ENCODE measurements at regions not wholly inside any gene's neighbourhood (a gene's known extent, or its start where the extent isn't known, plus 50 kb on each side); places are given as distances from the start of the nearest gene placed in this dataset.

DNA sequence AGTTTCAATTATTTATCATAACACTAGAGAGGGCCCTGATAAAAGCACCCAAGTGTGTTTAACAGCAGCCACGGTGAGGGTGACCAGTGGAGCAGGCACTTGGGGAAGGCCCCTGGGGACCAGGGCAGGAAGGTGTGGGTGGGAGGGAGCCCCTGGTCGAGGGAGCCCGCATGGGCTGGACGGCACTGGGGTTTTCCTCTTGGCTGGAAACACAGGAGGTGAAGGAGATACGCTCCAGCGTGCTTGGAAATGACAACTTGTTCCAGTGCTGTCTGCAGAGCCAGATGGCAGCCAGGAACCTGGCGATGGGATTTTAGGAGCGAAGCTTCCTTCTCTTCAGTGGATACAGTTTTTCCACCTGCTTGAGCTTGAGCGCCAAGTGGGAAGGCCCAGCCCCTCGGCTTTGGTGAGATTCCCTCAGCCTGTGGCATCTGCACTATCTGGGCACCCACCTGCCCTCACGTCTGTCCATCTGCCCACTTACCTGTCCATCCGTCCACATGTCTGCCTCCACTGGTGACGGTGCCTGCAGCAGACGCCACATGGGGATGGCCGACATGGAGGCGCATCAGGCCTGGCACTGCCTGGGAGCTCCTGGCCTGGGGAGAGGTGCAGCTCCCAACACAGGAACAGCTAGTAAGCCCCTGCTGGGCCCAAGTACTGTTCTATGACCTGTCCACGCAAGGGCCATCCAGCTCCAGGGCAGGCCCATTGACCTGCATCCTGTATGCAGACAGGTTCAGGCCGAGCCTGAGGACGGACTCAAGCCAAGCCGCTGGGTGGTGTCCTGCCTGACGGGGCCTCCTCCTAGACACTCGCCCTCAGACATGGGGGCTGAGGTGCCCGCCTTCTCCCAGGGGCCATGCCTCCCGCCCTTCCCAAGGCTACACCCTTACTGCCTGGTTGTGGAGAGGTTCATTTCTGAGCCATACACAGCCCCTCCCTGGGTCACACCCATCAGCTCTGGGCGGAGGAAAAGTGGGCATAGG lies 192.2 kb upstream of the C14orf180 start:
- DNase-seq (ENCODE audit: low spot score) = peak; percentile 3

DNA sequence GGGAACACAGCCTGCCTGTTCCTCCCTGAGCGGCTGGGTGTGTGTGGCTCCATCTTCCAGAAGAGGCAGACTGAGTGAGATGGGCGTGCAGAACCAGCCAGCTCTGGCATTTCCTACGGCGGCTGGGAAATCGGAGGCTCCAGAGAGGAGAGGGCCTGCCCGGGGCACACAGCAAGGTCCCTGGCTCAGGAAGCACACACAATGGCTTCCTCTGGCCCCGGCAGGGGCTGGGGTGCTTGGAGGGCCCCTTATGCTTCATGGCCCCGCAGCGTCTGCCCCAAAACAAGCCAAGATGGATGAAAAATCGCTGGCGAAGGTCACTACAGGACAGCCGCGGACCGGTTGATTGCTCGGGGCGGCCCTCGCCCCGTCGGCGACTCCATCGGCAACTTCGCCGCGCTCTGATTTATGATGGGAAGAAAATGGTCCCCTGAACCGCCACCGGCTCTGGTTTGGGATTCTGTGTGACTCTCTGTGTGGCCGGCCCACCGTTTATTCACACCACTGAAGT lies 191.5 kb upstream of the C14orf180 start:
- DNase-seq (ENCODE audit: low spot score) = no peak

- DNase-seq (ENCODE audit: low spot score) = no peak
These were observed 190.8 kb upstream of the C14orf180 start for GRCh38 chr14:104388541-104389325.

DNA sequence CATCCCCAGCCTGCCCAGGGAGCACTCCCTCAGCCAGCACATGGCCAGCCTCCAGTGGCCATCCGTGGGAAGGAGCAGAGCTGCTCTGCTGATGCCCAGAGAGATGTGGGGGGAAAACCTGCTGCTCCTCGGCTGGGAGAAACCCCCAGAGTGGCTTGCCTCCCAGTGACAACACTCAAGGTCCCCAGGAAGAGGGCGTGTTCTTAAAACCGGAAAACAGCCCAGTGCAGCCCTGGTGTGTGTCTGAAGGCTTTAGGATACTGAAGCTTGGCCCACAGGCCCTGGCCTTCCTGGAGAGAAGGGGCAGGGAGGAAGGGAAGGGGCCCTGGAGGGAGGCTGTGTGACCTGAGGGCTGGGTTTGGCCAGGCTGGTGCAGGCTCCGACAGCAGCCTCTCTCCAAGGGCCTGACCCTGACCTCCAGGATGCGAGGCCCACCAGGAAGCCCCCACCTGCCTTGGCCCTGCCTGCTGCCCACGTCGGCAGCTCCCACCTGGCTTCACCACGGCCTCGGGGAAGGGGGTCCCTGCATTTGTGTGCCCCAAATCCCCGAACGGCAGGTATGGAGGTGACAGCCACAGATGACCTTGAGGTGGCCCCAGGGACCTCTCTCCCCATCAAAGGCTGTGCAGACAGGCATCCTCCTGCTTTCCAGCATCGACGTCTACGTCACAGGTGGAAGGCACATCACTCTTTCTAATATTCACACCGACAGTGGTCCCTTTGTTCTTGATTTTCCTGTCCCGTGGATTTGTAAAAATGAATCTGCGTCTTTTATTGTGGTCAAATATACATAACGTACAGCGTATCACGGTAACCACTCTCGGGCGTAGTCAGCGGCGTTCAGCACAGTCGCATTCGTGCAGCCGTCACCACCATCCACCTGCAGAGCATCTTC lies 190.0 kb upstream of the C14orf180 start:
- DNase-seq (ENCODE audit: low spot score) = no peak

- DNase-seq (ENCODE audit: low spot score) = no peak
These were observed 189.2 kb upstream of the C14orf180 start for GRCh38 chr14:104390221-104390931.

GRCh38 chr14:104390941-104391901 lies 188.3 kb upstream of the C14orf180 start:
- DNase-seq (ENCODE audit: low spot score) = no peak

- no peak for DNase-seq (ENCODE audit: low spot score)
These were observed 187.6 kb upstream of the C14orf180 start for GRCh38 chr14:104392001-104392395.

- DNase-seq (ENCODE audit: low spot score) = no peak
These were observed 187.0 kb upstream of the C14orf180 start for GRCh38 chr14:104392396-104393198.

- DNase-seq (ENCODE audit: low spot score) = no peak
These were observed 186.2 kb upstream of the C14orf180 start for GRCh38 chr14:104393199-104393897.

DNA sequence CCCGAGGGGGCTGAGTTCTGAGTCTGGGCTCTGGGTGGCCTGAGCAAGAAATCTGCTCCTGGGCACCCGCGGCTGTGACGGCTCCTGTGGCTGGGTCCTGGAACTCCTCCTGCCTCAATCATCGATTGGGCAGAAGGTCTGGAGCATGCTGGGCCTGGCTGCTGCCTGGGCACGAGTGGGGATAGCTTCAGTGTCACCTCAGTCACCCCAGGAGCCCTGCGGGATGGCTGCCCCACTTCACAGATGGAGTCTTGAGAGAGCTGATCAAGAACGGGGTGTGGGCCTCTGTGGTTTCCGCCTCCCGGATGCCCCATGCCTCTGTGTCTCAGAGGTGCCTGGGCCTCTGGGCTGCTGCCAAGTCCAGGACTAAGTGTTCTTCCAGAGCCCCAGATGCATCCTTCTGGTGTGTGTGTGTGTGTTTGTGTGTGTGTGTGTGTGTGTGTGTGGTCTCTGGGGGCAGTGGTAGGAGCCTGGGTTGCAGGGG lies 185.6 kb upstream of the C14orf180 start:
- DNase-seq (ENCODE audit: low spot score) = no peak

GRCh38 chr14:104394409-104394851 lies 185.1 kb upstream of the C14orf180 start:
- no peak for DNase-seq (ENCODE audit: low spot score)

DNA sequence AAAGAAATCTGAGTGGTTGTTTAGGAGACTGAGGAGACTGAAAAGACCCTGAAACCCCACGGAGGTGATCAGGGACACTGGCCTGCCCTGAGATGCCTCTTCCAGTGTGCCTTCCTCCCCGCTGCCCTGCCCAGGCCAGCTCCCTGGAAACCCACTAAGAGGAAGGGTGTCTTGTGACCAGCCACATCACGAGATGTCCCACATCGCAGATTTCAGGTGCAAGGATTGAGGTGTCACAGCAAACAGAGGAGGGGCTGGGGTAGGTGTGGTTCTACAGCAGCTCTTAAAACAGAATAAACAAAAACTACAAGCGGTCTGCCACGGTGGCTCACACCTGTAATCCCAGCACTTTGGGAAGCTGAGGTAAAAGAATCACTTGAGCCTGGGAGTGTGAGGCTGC lies 184.3 kb upstream of the C14orf180 start:
- no peak for DNase-seq (ENCODE audit: low spot score)

DNA sequence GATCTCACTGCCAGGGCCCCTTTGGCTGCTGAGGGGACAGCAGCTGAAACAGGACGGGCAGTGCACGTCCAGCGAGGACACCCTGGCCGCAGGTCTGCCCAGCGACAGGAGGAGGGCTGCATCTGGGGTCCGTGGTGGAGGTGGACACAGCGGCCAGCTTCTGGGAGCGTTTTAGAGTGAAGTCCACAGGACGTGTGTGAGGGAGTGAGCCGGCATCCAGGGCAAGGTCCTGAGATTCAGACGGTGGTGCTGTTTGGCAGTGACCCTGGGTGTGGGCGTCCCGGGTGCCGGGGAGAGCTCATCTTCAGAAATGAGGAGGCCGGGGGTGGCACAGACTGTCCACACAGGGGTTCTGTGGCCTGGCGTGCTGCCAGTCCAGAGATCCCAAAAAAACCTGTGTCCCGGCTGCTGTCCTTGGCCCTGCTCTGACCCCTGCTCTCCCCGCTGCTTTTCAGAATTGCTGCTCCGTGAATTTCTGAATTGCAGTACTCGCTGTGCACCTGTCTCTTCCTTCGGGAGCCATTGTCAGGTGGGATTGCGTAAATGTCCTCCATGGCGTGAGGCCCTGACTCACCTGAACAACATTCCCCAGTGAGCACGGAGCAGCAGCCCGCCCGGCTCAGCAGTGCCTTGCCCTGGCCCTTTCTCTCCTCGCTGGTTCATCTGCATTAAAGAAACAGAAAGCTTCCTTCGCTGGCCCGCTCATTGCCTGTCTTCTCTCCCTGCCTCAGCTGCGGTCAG lies 183.5 kb upstream of the C14orf180 start:
- DNase-seq (ENCODE audit: low spot score) = no peak

DNA sequence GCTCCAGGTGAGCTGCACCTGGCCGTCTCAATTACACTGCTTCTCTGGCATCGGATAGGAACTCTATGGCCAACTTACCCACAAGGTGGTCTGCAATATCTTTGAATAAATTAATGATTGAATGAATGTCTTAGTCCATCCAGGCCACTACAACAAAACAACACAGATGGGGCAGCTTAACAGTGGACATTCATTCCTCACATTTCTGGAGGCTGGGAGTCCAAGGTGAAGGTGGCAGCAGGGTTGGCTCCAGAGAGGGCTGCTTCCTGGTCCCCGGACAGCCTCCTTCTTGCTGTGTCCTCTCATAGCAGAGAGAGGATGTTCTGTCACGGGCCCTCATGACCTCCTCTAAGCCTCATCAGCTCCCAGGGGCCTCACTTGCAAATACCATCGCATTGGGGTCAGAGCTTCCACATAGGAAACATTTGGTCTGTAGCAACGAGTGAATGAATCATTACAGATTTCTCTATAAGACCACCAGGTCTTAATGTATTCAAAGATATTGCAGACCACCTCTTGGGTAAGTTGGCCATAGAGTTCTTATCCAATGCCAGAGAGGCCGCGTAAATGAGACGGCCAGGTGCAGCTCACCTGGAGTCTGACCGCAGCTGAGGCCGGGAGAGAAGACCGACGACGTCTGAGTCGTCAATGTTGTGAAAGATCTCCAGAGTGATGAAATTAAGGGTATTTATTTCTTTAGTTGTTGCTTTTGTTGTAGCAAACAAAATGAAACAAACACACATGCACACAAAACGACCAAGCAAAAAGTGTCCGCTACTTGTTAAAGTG lies 182.7 kb upstream of the C14orf180 start:
- DNase-seq (ENCODE audit: low spot score) = no peak

GRCh38 chr14:104397956-104398355 lies 181.6 kb upstream of the C14orf180 start:
- no peak for DNase-seq (ENCODE audit: low spot score)

DNA sequence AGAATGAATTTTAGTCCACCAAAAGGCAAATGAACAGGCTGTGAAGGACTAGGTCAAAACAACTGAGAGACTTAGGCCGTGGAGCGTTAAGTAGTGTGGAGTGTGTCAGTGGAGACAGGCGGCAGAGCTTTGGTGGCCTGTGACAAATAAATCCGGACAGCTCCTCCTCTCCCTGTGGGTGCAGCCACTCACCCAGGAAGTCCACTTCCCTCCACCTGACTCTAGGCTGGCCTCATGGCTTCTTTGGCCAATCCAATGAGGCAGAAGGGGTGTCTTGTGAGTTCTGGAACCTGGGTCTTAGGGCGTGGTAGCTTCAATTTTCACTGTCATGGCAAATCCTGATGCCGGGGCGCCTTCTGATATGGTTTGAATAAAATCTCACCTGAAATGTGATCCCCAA lies 180.9 kb upstream of the C14orf180 start:
- no peak for DNase-seq (ENCODE audit: low spot score)
